ENCODE measurements at regions not wholly inside any gene's neighbourhood (a gene's known extent, or its start where the extent isn't known, plus 50 kb on each side); places are given as distances from the start of the nearest gene placed in this dataset.
A peak's percentile ranks its signal among the peaks of the same experiment; 100 is the strongest.
"Not testable (repeated sequence)": the region's sequence is repeated elsewhere in the genome, so short reads cannot be mapped to it uniquely, and the experiment has no call there.

- no peak for DNase-seq
Observed at GRCh38 chr13:81596224-81596753, 1255.4 kb upstream of the SPRY2 start.

GRCh38 chr13:81591528-81592220 lies 1250.7 kb upstream of the SPRY2 start:
- DNase-seq, result no peak

GRCh38 chr13:81582381-81582780 lies 1241.5 kb upstream of the SPRY2 start:
- DNase-seq, result no peak

GRCh38 chr13:81577601-81578195 lies 1236.8 kb upstream of the SPRY2 start:
- DNase-seq, result no peak

DNA sequence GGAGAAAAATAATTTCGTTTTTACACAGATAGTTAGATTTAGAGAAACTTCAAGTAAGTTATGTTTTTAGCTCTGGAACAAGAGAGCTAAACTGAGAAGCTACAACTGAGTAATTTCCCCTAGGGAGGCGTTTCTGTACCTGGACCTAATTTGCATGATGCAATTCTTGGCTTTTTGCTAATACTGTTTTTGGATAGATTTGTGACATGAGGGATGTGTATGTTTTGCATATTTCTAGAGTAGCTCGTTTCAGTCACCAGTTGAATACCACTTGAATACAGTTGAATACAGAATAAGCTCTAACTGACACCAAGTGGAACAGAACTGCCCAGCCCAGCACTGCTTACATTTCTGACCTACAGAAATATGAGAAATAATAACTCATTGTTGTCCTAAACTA lies 1227.9 kb upstream of the SPRY2 start:
- no peak for DNase-seq

DNA sequence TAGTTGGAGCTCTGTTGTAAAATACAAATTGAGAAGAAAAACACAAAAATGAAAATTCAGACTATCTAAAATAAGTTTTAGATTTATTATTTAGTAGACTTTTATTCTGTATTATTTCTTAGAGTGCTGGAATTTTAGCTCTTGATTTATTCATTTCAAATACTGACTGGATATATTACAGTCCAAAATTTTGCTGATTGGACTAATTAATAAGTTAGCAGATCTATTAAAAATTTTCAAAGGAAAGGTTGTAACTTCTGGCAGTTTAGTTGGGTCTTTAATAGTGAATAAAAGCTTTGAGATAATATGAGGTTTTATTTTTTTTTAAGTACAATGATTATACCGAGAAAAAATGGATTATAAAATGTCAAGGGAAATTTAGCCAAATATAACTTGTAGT lies 1224.9 kb upstream of the SPRY2 start:
- no peak for DNase-seq

GRCh38 chr13:81563091-81563490 lies 1222.2 kb upstream of the SPRY2 start:
- DNase-seq, result no peak

GRCh38 chr13:81562598-81562997 lies 1221.7 kb upstream of the SPRY2 start:
- no peak for DNase-seq

GRCh38 chr13:81551036-81551435 lies 1210.1 kb upstream of the SPRY2 start:
- DNase-seq, result no peak

DNA sequence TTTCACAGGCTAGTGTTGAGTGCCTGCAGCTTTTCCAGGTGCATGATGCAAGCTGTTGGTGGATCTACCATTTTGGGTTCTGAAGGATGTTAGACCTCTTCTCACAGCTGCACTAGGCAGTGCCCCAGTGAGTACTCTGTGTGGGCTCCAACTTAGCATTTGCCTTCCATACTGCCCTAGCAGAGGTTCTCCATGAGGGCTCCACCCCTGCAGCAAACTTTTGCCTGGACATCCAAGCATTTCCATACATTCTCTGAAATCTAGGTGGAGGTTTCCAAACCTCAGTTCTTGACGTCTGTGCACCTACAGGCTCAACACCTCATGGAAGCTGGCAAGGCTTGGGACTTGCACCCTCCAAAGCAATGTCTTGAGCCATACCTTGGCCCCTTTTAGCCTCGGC lies 1205.4 kb upstream of the SPRY2 start:
- not testable (repeated sequence) for DNase-seq

- no peak for DNase-seq
Observed at GRCh38 chr13:81540777-81541176, 1199.9 kb upstream of the SPRY2 start.

DNA sequence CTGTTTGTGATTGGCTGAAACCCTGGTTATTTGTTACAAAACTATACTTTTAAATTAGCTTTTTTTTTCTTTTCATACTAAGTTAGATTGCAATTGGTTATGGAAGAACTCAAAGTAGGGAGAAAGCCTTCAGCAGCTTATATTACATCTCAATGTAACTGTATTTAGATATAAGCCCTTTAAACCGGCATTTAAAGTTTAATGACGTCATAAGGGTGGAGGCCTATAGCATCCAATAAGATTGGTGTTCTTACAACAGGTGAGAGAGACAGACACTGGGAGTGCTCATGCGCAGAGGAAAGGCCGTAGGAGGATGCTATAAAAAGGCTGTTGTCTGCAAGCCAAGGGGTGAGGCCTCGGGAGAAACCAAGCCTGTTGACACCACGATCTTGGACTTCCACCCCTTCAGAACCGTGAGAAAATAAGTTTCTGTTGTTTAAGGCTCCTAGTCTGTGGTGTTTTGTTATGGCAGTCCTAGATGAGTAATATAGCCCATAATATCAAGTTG lies 1198.8 kb upstream of the SPRY2 start:
- no peak for DNase-seq

DNA sequence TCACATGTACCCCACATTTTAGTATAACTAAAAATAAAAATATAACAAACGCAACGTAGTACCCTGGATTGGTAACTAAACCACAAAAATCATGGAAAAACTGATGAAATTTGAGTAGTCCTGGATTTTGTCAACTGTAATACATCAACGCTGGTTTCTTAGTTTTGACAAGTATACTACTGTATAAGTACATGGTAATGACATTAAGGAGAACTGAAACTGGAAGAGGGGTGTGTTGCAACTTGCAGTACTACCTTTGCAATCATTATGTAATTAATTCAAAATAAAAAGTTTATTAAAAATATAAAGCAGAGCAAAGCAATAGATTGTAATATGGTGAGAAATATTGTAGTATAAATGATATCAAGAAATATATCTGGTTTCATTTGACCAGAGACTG lies 1158.0 kb upstream of the SPRY2 start:
- no peak for DNase-seq

DNA sequence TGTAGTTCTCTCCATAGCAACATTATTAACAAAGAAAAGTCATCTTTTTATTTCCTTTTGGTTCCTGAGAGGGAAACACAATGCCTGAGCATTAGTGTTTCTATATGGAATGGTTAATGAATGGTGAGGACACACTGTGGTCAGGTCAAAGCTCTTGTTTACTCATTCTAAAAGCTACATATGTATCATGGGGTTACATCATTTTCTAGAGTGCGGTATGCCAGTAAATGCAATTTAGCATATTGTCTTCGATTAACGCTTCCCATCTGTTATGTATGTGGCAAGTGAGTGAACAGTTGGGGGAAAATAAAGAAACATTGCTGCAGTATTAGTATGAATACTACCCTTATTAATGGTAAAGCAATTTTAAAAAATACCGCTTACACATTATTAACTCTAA lies 1152.2 kb upstream of the SPRY2 start:
- no peak for DNase-seq

- no peak for DNase-seq
Observed at GRCh38 chr13:81492449-81492848, 1151.5 kb upstream of the SPRY2 start.

- DNase-seq, result no peak
Observed at GRCh38 chr13:81488021-81488420, 1147.1 kb upstream of the SPRY2 start.

GRCh38 chr13:81487151-81487550 lies 1146.2 kb upstream of the SPRY2 start:
- DNase-seq, result peak; percentile 41

GRCh38 chr13:81480634-81481033 lies 1139.7 kb upstream of the SPRY2 start:
- peak; percentile 54 for DNase-seq

DNA sequence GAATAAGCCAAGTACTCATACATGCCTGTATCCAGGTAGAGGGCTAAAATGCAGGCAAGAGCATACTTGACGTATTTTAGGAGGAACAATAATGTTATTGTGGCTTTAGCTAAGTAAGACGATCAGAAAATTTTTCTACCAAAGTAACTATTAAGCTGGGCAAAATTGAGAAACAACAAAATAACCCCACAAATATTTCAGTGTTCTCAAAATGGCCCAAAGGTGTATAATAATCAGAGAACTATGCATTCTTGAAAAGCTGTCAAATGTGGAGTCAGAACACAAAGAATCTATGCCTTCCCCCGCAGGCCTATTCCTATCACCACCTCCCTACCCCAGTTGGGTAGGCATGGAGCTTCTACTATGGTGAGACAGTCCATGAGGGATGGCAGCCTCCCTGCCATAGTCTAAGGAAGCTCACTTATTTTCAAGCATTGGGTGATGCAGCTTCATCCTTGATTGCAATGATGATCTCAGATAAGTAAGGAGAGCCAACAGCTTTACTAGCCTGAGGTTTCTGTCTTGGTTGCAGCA lies 1132.5 kb upstream of the SPRY2 start:
- DNase-seq, result no peak

- DNase-seq, result no peak
Observed at GRCh38 chr13:81458170-81458569, 1117.2 kb upstream of the SPRY2 start.

GRCh38 chr13:81446441-81446840 lies 1105.5 kb upstream of the SPRY2 start:
- DNase-seq, result no peak

- DNase-seq, result no peak
Observed at GRCh38 chr13:81442904-81443303, 1102.0 kb upstream of the SPRY2 start.

GRCh38 chr13:81425286-81425685 lies 1084.4 kb upstream of the SPRY2 start:
- DNase-seq, result no peak

- DNase-seq, result no peak
Observed at GRCh38 chr13:81409284-81409683, 1068.4 kb upstream of the SPRY2 start.

Measured in NCI-H1092 treated with DMSO at 0.1 percent for 48 hours (cell line).